ENCODE measurements at regions not wholly inside any gene's neighbourhood (a gene's known extent, or its start where the extent isn't known, plus 50 kb on each side); places are given as distances from the start of the nearest gene placed in this dataset.

DNA sequence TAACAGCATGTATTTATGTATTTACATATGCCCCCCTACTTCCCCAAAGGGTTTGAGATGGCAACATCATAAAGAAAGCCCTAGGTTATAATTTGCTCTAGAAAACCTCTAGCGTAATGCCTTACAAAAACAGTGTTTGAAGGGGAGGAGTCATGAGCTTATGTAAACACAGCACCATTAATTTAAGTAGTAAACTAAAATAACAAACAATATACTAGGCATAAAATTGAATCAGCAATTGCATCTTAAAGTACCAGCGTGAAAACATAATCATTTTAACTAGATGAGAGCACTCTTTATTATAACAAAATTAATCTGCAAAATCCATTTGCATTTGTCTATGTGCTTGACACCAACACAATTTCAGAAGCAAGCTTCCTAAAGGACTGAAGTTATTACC lies 507.2 kb upstream of the NRP1 start:
- Histone ChIP-seq H3K27ac (no peak overlapping the region), H3K27me3 (ENCODE audit: low read depth) (no peaks in the 10 kb centered on the region), H3K4me3 (no peak overlapping the region), H3K36me3 (no peaks in the 10 kb centered on the region), H3K9me3 (no peaks in the 10 kb centered on the region), H3K4me1 (no peaks in the 10 kb centered on the region)
- intact Hi-C loops (cut with DNase I) = no loop called here
- no peak for DNase-seq
- TF ChIP-seq, protein P1, sequence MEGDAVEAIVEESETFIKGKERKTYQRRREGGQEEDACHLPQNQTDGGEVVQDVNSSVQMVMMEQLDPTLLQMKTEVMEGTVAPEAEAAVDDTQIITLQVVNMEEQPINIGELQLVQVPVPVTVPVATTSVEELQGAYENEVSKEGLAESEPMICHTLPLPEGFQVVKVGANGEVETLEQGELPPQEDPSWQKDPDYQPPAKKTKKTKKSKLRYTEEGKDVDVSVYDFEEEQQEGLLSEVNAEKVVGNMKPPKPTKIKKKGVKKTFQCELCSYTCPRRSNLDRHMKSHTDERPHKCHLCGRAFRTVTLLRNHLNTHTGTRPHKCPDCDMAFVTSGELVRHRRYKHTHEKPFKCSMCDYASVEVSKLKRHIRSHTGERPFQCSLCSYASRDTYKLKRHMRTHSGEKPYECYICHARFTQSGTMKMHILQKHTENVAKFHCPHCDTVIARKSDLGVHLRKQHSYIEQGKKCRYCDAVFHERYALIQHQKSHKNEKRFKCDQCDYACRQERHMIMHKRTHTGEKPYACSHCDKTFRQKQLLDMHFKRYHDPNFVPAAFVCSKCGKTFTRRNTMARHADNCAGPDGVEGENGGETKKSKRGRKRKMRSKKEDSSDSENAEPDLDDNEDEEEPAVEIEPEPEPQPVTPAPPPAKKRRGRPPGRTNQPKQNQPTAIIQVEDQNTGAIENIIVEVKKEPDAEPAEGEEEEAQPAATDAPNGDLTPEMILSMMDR (IDR thresholded peaks at IDR 0.05) = no peak
- ATAC-seq = no peak

DNA sequence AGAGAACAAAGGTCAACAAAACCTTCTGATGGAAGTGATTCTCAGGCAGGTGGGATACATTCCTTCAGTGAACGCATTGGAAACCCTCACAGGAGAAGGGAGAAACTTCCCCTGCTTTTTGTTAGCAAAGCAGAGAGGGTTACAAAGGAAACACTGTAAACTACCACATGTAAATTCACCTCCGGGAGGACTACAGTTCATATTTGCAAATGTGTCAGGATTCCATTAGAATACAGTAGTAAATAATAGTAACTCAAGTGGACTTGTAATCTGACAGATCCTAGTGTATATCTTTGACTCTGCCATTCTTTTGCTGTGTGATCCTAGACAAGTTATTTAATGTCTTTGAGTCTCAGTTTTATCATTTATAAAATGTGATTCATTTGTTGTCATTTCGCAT lies 504.3 kb upstream of the NRP1 start:
- Histone ChIP-seq H3K4me3 (no peak overlapping the region), H3K9me3 (no peaks in the 10 kb centered on the region), H3K4me1 (no peaks in the 10 kb centered on the region), H3K36me3 (no peaks in the 10 kb centered on the region), H3K27me3 (ENCODE audit: low read depth) (no peaks in the 10 kb centered on the region), H3K27ac (no peak overlapping the region)
- DNase-seq (no peak), ATAC-seq (no peak)
- TF ChIP-seq, protein P1 (IDR thresholded peaks at IDR 0.05) = no peak
- intact Hi-C loops (cut with DNase I) = no loop called here

DNA sequence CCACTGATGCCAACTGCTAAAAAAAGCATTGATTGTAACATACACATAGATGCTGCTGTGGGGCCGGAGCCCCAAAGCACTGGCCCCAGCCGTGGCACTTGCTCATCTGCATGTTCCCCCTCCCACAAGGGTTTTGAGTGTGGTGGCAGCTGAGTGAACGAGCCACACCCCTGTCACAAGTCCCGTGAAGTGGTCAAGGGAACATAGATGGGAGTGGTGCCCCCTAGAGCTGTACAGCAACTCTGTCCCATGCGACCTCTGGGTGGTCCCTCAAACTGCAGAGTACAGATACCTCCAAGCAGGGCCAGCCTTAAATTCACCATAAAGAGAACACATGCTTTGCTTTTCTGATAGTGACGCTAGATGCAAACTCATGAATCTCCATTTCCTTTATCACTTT lies 503.3 kb upstream of the NRP1 start:
- Histone ChIP-seq H3K4me1 (no peaks in the 10 kb centered on the region), H3K36me3 (no peaks in the 10 kb centered on the region), H3K9me3 (no peaks in the 10 kb centered on the region), H3K4me3 (no peak overlapping the region), H3K27ac (no peak overlapping the region), H3K27me3 (ENCODE audit: low read depth) (no peaks in the 10 kb centered on the region)
- ATAC-seq = no peak
- intact Hi-C loops (cut with DNase I) = no loop called here
- TF ChIP-seq, protein P1 (IDR thresholded peaks at IDR 0.05) = no peak
- no peak for DNase-seq

DNA sequence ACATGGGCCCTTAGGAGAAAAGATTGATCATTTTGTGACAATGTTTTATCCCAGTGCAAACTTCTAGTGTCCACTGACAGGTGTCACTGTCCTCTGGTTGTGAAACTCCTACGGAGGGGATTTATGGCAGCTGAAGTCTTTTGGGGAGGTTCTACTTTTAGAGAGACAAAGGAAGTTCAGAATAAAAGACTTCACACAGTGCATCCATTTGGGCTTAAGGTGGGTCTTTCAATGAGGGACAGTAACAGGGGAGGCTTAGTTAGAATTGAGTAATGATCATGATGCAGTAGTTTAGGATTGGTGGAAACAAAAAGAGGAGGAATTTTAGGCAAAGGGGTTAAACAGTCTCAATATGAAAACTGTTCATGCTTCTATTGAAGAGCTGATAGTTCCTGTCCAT lies 501.1 kb upstream of the NRP1 start:
- Histone ChIP-seq H3K27ac (no peak overlapping the region), H3K36me3 (no peaks in the 10 kb centered on the region), H3K4me1 (no peaks in the 10 kb centered on the region), H3K9me3 (no peaks in the 10 kb centered on the region), H3K27me3 (ENCODE audit: low read depth) (no peaks in the 10 kb centered on the region), H3K4me3 (no peak overlapping the region)
- ATAC-seq (no peak), DNase-seq (no peak)
- TF ChIP-seq, protein P1 (IDR thresholded peaks at IDR 0.05) = no peak
- intact Hi-C loops (cut with DNase I) = no loop called here

DNA sequence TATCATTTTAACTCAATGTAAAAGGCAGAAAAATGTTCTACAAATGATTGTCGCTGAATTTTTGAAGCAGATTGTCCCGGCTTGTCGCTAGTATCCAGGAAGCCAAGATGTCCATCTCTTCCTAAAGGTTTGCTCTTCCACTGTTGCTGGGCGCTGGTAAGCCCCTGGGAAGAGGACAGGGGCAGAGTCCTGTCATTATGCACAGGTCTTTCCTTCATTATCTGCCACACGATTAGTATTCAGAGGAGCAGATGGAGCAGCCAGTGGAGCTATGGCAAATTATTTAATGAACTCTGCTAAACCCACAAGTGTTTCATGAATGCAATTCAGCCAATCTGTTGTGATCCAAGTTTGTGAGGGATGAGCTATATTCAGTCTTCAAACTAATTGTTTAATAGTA lies 499.1 kb upstream of the NRP1 start:
- H3K9me3 ChIP-seq = no peaks in the 10 kb centered on the region
- no peak overlapping the region for H3K27ac ChIP-seq
- DNase-seq (no peak), ATAC-seq (no peak)
- TF ChIP-seq, protein P1 (IDR thresholded peaks at IDR 0.05) = no peak
- no peaks in the 10 kb centered on the region for H3K36me3 ChIP-seq
- H3K4me1 ChIP-seq = no peaks in the 10 kb centered on the region
- H3K4me3 ChIP-seq = no peak overlapping the region
- H3K27me3 ChIP-seq (ENCODE audit: low read depth) = no peaks in the 10 kb centered on the region
- intact Hi-C loops (cut with DNase I) = no loop called here

Data from lower lobe of right lung (tissue), 2 donors.